ENCODE measurements at regions not wholly inside any gene's neighbourhood (a gene's known extent, or its start where the extent isn't known, plus 50 kb on each side); places are given as distances from the start of the nearest gene placed in this dataset.

DNA sequence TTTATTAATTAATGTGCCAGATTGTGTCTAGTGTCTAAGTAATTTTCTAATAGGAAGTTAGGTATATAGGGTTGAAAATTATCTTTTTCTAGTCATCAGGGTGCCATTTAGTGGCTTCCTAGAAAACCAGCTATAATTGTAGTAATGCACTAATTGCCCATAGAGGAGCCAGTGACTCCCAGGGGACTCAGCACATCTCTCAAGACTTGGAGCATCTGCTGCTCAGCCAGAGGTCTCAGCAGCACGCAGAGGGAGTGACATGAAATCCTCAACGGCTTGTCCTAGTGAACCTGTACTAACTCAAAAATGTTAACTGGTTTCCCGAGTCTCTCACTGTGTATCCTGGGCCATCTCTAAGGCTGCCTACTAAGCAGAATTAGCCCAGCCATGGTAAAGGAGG lies 78.2 kb upstream of the MAN2A1 start:
- TF ChIP-seq EZH2phosphoT487 (IDR thresholded peaks at IDR 0.05; ENCODE audit: insufficient read depth, low read depth): no peak
- no peak for TF ChIP-seq EZH2 (IDR thresholded peaks at IDR 0.05; ENCODE audit: insufficient read depth, poor library complexity, severe bottlenecking)
- no peaks in the 10 kb centered on the region for H3K4me1 ChIP-seq (ENCODE audit: insufficient read depth)
- no peaks in the 10 kb centered on the region for H3K79me2 ChIP-seq (ENCODE audit: insufficient read depth)
- no peak overlapping the region for H3K27ac ChIP-seq
- in situ Hi-C loops (cut with MboI): no loop called here
- DNase-seq: no peak
- H3K9me2 ChIP-seq (ENCODE audit: insufficient read depth): no peaks in the 10 kb centered on the region
- 62 to 63% methylated on average over 3 of the region's 3 CpGs for WGBS, 2 experiments (ENCODE audit: low coverage in 1 of 2, low lambda C conversion rate in 2 of 2, missing lambda C conversion rate in 2 of 2)
- no peak overlapping the region for H3K4me2 ChIP-seq (ENCODE audit: unreplicated experiment)
- H3F3A ChIP-seq (ENCODE audit: insufficient read depth): no peaks in the 10 kb centered on the region
- no peaks in the 10 kb centered on the region for H4K20me1 ChIP-seq (ENCODE audit: insufficient read depth)
- H3K27me3 ChIP-seq (replicated peaks; ENCODE audit: insufficient read depth): 0 out of 2 replicates have a peak, but pooled peaks cover 8% of the 10 kb centered on the region
- H3K36me3 ChIP-seq (ENCODE audit: low read depth): no peaks in the 10 kb centered on the region
- no peak overlapping the region for H3K4me3 ChIP-seq
- no peak overlapping the region for H2AFZ ChIP-seq
- H3K9ac ChIP-seq: no peak overlapping the region
- H3K9me3 ChIP-seq (ENCODE audit: low read depth): no peaks in the 10 kb centered on the region

DNA sequence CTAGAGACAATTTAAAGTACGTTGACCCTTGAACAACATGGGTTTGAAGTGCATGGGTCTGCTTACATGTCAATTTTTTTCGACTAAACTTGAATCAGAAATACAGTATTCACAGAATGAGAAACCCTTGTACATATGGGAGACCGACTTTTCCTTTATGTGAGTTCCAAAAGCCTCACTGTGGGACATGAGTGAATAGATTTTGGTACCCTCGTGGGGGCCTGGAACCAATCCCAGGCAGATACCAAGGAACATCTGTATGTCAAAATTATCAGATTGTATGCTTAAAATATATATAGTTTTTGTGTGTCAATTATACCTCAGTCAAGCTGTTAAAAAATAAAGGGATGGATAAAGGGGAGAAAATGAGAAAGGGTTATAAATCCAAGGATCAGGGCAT lies 78.7 kb upstream of the MAN2A1 start:
- Histone ChIP-seq H3K4me2 (ENCODE audit: unreplicated experiment) (no peak overlapping the region), H3K9me2 (ENCODE audit: insufficient read depth) (no peaks in the 10 kb centered on the region), H3K9me3 (ENCODE audit: low read depth) (no peaks in the 10 kb centered on the region), H3K4me1 (ENCODE audit: insufficient read depth) (no peaks in the 10 kb centered on the region), H2AFZ (no peak overlapping the region), H3K27ac (no peak overlapping the region), H3K4me3 (no peak overlapping the region), H3K79me2 (ENCODE audit: insufficient read depth) (no peaks in the 10 kb centered on the region), H3K27me3 (replicated peaks; ENCODE audit: insufficient read depth) (0 out of 2 replicates have a peak, but pooled peaks cover 6% of the 10 kb centered on the region), H3K36me3 (ENCODE audit: low read depth) (no peaks in the 10 kb centered on the region), H3K9ac (no peak overlapping the region), H4K20me1 (ENCODE audit: insufficient read depth) (no peaks in the 10 kb centered on the region), H3F3A (ENCODE audit: insufficient read depth) (no peaks in the 10 kb centered on the region)
- DNase-seq: no peak
- WGBS, 2 experiments (ENCODE audit: low coverage in 1 of 2, low lambda C conversion rate in 2 of 2, missing lambda C conversion rate in 2 of 2): 27 to 36% methylated on average over 4 of the region's 4 CpGs
- in situ Hi-C loops (cut with MboI): no loop called here
- TF ChIP-seq EZH2phosphoT487 (IDR thresholded peaks at IDR 0.05; ENCODE audit: insufficient read depth, low read depth): no peak
- no peak for TF ChIP-seq EZH2 (IDR thresholded peaks at IDR 0.05; ENCODE audit: insufficient read depth, poor library complexity, severe bottlenecking)

DNA sequence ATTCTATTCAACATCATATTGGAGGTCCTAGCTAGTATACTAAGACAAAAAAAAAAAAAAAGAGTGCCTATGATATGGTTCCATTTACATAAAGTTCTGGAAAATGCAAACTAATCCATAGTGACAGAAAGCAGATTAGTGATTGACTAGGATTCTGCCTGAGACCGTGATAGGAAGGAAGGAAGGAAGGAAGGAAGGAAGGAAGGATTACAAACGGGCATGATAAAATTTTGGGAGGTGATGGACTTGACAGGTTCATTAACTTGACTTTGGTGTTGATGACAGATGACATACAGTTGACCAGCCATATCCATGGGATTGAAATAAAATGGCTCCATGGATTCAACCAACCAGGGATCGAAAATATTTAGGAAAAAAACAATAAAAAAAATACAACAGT lies 79.1 kb upstream of the MAN2A1 start:
- 46 to 64% methylated on average over 2 to 3 of the region's 3 CpGs for WGBS, 2 experiments (ENCODE audit: low coverage in 1 of 2, low lambda C conversion rate in 2 of 2, missing lambda C conversion rate in 2 of 2)
- in situ Hi-C loops (cut with MboI): no loop called here

DNA sequence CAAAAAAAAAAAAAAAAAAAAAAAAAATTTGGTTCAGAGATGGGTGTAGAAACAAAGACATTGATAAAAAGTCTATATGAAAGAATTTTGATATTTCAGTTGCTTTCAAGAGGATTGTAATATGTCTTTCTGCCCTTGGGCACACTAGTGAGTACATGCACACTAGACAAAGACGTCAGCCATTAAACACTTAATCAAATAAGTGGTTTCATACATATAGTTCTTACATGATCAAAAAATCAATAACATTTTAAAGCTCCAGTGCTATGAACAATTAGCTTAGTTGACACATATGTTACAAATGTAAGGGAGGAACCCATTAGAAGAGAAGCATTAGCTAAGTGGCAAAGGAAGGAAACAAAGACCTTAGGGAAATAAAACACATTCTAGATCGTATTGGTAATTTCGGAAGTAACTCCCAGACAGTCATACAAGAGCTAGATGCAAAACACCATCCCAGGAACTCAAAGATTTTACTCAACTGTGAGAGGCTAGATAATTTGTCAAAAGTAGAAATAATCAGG lies 84.5 kb upstream of the MAN2A1 start:
- Histone ChIP-seq H3K4me2 (ENCODE audit: unreplicated experiment) (no peak overlapping the region), H3K4me3 (no peak overlapping the region), H3K4me1 (ENCODE audit: insufficient read depth) (no peaks in the 10 kb centered on the region), H3K9me2 (ENCODE audit: insufficient read depth) (no peaks in the 10 kb centered on the region), H3K27me3 (replicated peaks; ENCODE audit: insufficient read depth) (0 out of 2 replicates have a peak, but pooled peaks cover 6% of the 10 kb centered on the region), H2AFZ (no peak overlapping the region), H3K9me3 (ENCODE audit: low read depth) (no peaks in the 10 kb centered on the region), H4K20me1 (ENCODE audit: insufficient read depth) (no peaks in the 10 kb centered on the region), H3K36me3 (ENCODE audit: low read depth) (no peaks in the 10 kb centered on the region), H3K27ac (no peak overlapping the region), H3K9ac (no peak overlapping the region), H3K79me2 (ENCODE audit: insufficient read depth) (no peaks in the 10 kb centered on the region), H3F3A (ENCODE audit: insufficient read depth) (no peaks in the 10 kb centered on the region)
- TF ChIP-seq EZH2phosphoT487 (IDR thresholded peaks at IDR 0.05; ENCODE audit: insufficient read depth, low read depth) (no peak), EZH2 (IDR thresholded peaks at IDR 0.05; ENCODE audit: insufficient read depth, poor library complexity, severe bottlenecking) (no peak)
- DNase-seq: no peak
- WGBS, 2 experiments (ENCODE audit: low coverage in 1 of 2, low lambda C conversion rate in 2 of 2, missing lambda C conversion rate in 2 of 2): 65 to 72% methylated on average over 3 of the region's 3 CpGs
- in situ Hi-C loops (cut with MboI): no loop called here

More for the DNA sequence above, 79.1 kb upstream of the MAN2A1 start:
- H3F3A ChIP-seq (ENCODE audit: insufficient read depth): no peaks in the 10 kb centered on the region
- no peak overlapping the region for H3K9ac ChIP-seq
- no peaks in the 10 kb centered on the region for H3K9me3 ChIP-seq (ENCODE audit: low read depth)
- H2AFZ ChIP-seq: no peak overlapping the region
- H3K4me1 ChIP-seq (ENCODE audit: insufficient read depth): no peaks in the 10 kb centered on the region
- TF ChIP-seq EZH2phosphoT487 (IDR thresholded peaks at IDR 0.05; ENCODE audit: insufficient read depth, low read depth): no peak
- TF ChIP-seq EZH2 (IDR thresholded peaks at IDR 0.05; ENCODE audit: insufficient read depth, poor library complexity, severe bottlenecking): no peak
- no peaks in the 10 kb centered on the region for H3K79me2 ChIP-seq (ENCODE audit: insufficient read depth)
- H3K36me3 ChIP-seq (ENCODE audit: low read depth): no peaks in the 10 kb centered on the region
- 0 out of 2 replicates have a peak, but pooled peaks cover 6% of the 10 kb centered on the region for H3K27me3 ChIP-seq (replicated peaks; ENCODE audit: insufficient read depth)
- no peaks in the 10 kb centered on the region for H4K20me1 ChIP-seq (ENCODE audit: insufficient read depth)
- H3K4me2 ChIP-seq (ENCODE audit: unreplicated experiment): no peak overlapping the region
- no peaks in the 10 kb centered on the region for H3K9me2 ChIP-seq (ENCODE audit: insufficient read depth)
- H3K4me3 ChIP-seq: no peak overlapping the region
- H3K27ac ChIP-seq: no peak overlapping the region
- no peak for DNase-seq

DNA sequence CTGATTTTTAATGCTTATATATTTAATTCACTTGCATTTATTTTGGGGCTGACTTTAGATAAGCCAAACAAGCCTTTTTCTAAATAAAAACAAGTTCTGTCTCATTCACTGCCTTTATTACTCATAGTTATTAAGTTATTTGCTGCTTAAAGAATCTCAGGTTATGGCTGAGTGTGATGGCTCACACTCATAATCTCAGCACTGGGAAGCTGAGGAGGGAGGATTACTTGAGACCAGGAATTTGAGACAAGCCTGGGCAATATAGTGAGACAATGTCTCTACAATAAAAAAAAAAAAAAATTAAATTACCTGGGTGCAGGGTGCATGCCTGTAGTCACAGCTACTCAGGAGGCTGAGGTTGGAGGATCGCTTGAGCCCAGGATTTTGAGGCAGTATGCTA lies 85.0 kb upstream of the MAN2A1 start:
- WGBS, 2 experiments (ENCODE audit: low coverage in 1 of 2, low lambda C conversion rate in 2 of 2, missing lambda C conversion rate in 2 of 2): 50 to 69% methylated on average over 1 of the region's 1 CpG
- no peaks in the 10 kb centered on the region for H3K79me2 ChIP-seq (ENCODE audit: insufficient read depth)
- in situ Hi-C loops (cut with MboI): no loop called here
- no peak overlapping the region for H3K9ac ChIP-seq
- no peaks in the 10 kb centered on the region for H3K4me1 ChIP-seq (ENCODE audit: insufficient read depth)
- no peaks in the 10 kb centered on the region for H3K9me3 ChIP-seq (ENCODE audit: low read depth)
- no peak overlapping the region for H3K4me2 ChIP-seq (ENCODE audit: unreplicated experiment)
- no peak for DNase-seq
- TF ChIP-seq EZH2phosphoT487 (IDR thresholded peaks at IDR 0.05; ENCODE audit: insufficient read depth, low read depth) (no peak), EZH2 (IDR thresholded peaks at IDR 0.05; ENCODE audit: insufficient read depth, poor library complexity, severe bottlenecking) (no peak)
- 0 out of 2 replicates have a peak, but pooled peaks cover 6% of the 10 kb centered on the region for H3K27me3 ChIP-seq (replicated peaks; ENCODE audit: insufficient read depth)
- H4K20me1 ChIP-seq (ENCODE audit: insufficient read depth): no peaks in the 10 kb centered on the region
- no peak overlapping the region for H3K27ac ChIP-seq
- H3K36me3 ChIP-seq (ENCODE audit: low read depth): no peaks in the 10 kb centered on the region
- no peaks in the 10 kb centered on the region for H3F3A ChIP-seq (ENCODE audit: insufficient read depth)
- H2AFZ ChIP-seq: no peak overlapping the region
- H3K4me3 ChIP-seq: no peak overlapping the region
- no peaks in the 10 kb centered on the region for H3K9me2 ChIP-seq (ENCODE audit: insufficient read depth)
